Breast epithelium (tissue), 4 donors: ENCODE measurements at regions not wholly inside any gene's neighbourhood (a gene's known extent, or its start where the extent isn't known, plus 50 kb on each side); places are given as distances from the start of the nearest gene placed in this dataset.

Source experiments
- DNase-seq, 2 donors: peaks; one replicate each; pipeline ENCODE4 v3.0.0-alpha.2; 2019; ENCODE audit warnings: low spot score in 2 of 2
- H3K27ac ChIP-seq, 2 donors: fragments of 200-600 bp; sonication (generic) in 1 of 2; one replicate each; pipeline ENCODE4 v1.5.1; 2016 to 2019; ENCODE audit warnings: mild to moderate bottlenecking in 1 of 2
- H3K27me3 ChIP-seq, 2 donors: fragments of 200-600 bp; sonication (generic) in 1 of 2; one replicate each; pipeline versions ENCODE4 v1.5.1 to v1.6.0; 2017 to 2019; ENCODE audit warnings: control low read depth in 1 of 2, mild to moderate bottlenecking in 1 of 2
- H3K36me3 ChIP-seq: fragments of 200-600 bp; one replicate; pipeline ENCODE4 v1.5.1; 2019
- H3K4me1 ChIP-seq, 2 donors: fragments of 200-600 bp; sonication (generic); one replicate each; pipeline ENCODE4 v1.5.1; 2016 to 2019; ENCODE audit warnings: control low read depth in 1 of 2
- H3K4me3 ChIP-seq, 3 donors: fragments of 200-600 bp; sonication (generic); 1 replicate in 2 of 3; 2 replicates in 1 of 3; pipeline ENCODE4 v1.5.1; 2016 to 2019; ENCODE audit warnings: mild to moderate bottlenecking in 3 of 3, moderate library complexity in 2 of 3
- H3K9me3 ChIP-seq, 2 donors: fragments of 200-600 bp; sonication (generic) in 1 of 2; one replicate each; pipeline ENCODE4 v1.5.1; 2016 to 2019; ENCODE audit warnings: control low read depth in 1 of 2
- CTCF ChIP-seq, 3 donors: fragments of 450-650 bp; IDR thresholded peaks; one replicate each; pipeline ENCODE4 v1.5.1; 2016 to 2017; ENCODE audit warnings: antibody characterized with exemption in 3 of 3, mild to moderate bottlenecking in 3 of 3, moderate library complexity in 3 of 3
- POLR2A ChIP-seq: fragments of 450-650 bp; IDR thresholded peaks from one replicate; pipeline ENCODE4 v1.6.1; 2016; ENCODE audit warnings: antibody characterized with exemption, mild to moderate bottlenecking, moderate library complexity
- POLR2AphosphoS5 ChIP-seq, 3 donors: sonication (generic); formaldehyde crosslinking; IDR thresholded peaks; one replicate each; pipeline ENCODE4 v1.6.1; 2017; ENCODE audit warnings: antibody characterized with exemption in 3 of 3
- intact Hi-C: fragments of 100-400 bp; cut with DNase I; formaldehyde crosslinking; loops from one replicate; pipeline ENCODE4 v1.15.1; 2023; ENCODE audit warnings: low total_unique reads

- intact Hi-C loops = no loop called here
- no peaks in the 10 kb centered on the region for H3K4me1 ChIP-seq
- H3K9me3 ChIP-seq = no peaks in the 10 kb centered on the region
- H3K4me3 ChIP-seq = no peak overlapping the region
- no peak for DNase-seq
- TF ChIP-seq POLR2A (no peak), POLR2AphosphoS5 (IDR thresholded peaks at IDR 0.05) (no peak), CTCF (IDR thresholded peaks at IDR 0.05) (no peak)
- H3K27ac ChIP-seq = no peak overlapping the region
- no peaks in the 10 kb centered on the region for H3K27me3 ChIP-seq
- no peaks in the 10 kb centered on the region for H3K36me3 ChIP-seq
Observed at GRCh38 chr16:64419832-64420231, 702.0 kb downstream of the CDH11 start.

DNA sequence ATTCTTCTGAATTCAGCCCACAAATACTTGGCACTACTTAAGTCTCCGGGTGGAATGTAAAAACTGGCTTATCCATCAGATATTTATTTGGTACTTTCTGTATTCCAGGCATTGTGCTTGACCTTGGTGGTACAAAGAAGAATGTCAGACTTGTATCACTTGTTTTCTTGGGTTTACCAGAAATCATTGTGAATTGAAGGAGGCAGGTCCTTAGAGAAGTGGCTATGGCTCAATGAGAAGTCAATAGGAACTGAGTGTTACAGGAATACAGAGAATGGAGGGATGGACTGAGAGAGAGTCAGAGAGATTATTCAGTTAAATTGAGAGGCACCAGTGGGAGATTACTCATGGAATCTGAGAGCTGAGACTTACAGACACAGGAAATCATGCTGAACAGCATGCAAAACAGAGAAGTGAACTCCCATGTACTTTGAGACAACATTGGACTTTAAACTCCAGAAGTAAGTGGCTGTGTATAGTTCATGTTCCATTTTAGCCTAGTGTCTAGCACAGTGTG, 704.1 kb downstream of the CDH11 start:
- Histone ChIP-seq H3K4me3 (no peak overlapping the region), H3K27me3 (no peaks in the 10 kb centered on the region), H3K4me1 (no peaks in the 10 kb centered on the region), H3K9me3 (no peaks in the 10 kb centered on the region), H3K27ac (peak overlapping the region in 1 of 2 donors; percentile 3), H3K36me3 (no peaks in the 10 kb centered on the region)
- intact Hi-C loops = no loop called here
- DNase-seq = no peak
- no peak for TF ChIP-seq CTCF (IDR thresholded peaks at IDR 0.05)
- TF ChIP-seq POLR2AphosphoS5 (IDR thresholded peaks at IDR 0.05) = no peak
- TF ChIP-seq POLR2A = no peak

DNA sequence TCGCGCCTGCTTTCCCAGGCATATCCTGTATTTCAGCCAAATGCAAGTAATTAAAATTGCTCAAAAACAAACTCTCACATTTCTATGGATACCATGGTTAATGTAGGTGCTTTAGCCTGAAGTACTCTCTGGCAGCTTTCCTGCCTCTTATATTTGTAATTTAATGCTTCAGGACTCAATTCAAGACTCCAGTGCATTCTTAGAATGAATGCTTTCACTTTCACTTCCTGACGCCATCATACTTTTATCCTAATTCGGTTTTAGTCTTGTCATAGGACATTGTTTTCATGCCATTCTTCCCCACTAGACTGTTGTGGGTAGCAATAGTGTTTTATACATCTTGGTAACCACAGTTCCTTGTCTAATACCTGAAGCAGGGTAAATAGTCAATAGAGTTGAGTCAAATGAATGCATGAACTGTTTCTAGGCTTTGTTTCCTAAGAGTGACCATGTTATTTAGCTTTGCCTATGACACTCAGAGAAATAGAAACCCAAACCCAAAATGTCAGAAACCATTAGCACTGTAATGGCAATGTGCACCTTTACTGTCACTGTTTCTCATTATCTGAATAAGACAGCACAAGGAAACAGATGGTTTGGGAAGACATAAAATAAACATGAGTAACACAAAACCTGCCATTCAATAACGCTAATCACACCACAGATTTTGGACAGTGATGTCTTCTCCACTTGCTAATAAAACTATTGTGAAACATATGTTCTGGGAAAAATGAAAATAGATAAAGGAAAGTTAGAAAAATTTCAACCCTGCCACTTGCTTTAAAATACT, 705.5 kb downstream of the CDH11 start:
- peak overlapping the region in 1 of 2 donors; percentile 7 for H3K27ac ChIP-seq
- no peak for DNase-seq
- no peak for TF ChIP-seq POLR2A
- TF ChIP-seq CTCF (IDR thresholded peaks at IDR 0.05) = no peak
- no peak for TF ChIP-seq POLR2AphosphoS5 (IDR thresholded peaks at IDR 0.05)
- H3K4me3 ChIP-seq = peak overlapping the region; percentile 7 to 49 (median 41)
- H3K27me3 ChIP-seq = no peaks in the 10 kb centered on the region
- H3K9me3 ChIP-seq = no peaks in the 10 kb centered on the region
- intact Hi-C loops = no loop called here
- no peaks in the 10 kb centered on the region for H3K36me3 ChIP-seq
- no peaks in the 10 kb centered on the region for H3K4me1 ChIP-seq

DNA sequence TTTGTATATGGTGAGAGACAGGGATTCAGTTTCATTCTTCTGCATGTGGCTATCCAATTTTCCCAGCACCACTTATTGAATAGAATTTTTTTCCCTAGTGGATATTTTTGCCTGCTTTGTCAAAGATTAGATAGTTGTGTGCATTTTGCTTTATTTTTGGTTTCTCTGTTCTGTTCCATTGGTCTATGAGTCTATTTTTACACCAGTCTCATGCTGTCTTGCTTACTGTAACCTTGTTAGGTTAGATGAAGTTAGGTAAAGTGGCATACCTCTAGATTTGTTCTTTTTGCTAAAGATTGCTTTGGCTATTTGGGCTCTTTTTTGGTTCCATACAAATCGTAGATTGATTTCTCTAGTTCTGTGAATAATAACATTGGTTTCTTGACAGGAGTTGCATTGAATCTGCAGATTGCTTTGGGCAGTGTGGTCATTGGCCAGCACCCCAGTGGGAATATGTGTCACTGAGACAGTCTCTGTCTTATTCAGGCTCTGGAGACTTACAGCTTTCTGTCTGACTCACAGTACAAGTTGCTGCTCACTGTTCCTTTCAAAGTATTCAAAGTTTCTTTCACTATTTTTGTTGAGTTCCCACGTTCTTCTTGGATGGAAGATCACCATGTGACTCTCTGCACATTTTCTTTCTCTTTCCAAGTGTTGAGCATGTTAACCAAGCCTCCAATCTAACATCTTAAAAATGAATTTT, 709.1 kb downstream of the CDH11 start:
- Histone ChIP-seq H3K36me3 (no peaks in the 10 kb centered on the region), H3K4me1 (no peaks in the 10 kb centered on the region), H3K9me3 (no peaks in the 10 kb centered on the region), H3K4me3 (no peak overlapping the region), H3K27ac (no peak overlapping the region), H3K27me3 (no peaks in the 10 kb centered on the region)
- no peak for DNase-seq
- intact Hi-C loops = no loop called here
- no peak for TF ChIP-seq CTCF (IDR thresholded peaks at IDR 0.05)

DNA sequence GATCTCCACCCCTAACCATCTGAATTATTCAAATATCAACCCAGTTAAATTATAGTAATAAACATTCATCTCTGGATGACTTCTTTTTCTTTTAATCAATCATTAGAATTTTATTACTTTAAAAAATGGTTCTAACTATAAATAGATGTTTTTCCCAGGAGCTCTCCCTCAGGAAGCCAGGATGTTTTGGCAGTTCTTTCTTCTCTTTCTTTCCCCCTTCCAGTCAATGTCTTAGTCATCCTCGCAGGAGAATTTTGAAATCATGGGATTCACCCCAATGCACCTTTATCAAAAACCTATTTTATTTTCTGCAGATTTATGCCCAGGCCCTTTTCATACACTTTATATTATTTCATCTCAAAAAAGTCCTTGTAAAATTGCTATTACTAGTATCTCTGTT, 711.6 kb downstream of the CDH11 start:
- TF ChIP-seq POLR2AphosphoS5 (IDR thresholded peaks at IDR 0.05) (no peak), POLR2A (no peak), CTCF (IDR thresholded peaks at IDR 0.05) (no peak)
- Histone ChIP-seq H3K27me3 (no peaks in the 10 kb centered on the region), H3K36me3 (no peaks in the 10 kb centered on the region), H3K27ac (peak overlapping the region; percentile 38 to 60), H3K4me3 (no peak overlapping the region), H3K9me3 (no peaks in the 10 kb centered on the region), H3K4me1 (no peaks in the 10 kb centered on the region)
- DNase-seq = no peak
- intact Hi-C loops = no loop called here
